ENCODE measurements at regions not wholly inside any gene's neighbourhood (a gene's known extent, or its start where the extent isn't known, plus 50 kb on each side); places are given as distances from the start of the nearest gene placed in this dataset.

DNA sequence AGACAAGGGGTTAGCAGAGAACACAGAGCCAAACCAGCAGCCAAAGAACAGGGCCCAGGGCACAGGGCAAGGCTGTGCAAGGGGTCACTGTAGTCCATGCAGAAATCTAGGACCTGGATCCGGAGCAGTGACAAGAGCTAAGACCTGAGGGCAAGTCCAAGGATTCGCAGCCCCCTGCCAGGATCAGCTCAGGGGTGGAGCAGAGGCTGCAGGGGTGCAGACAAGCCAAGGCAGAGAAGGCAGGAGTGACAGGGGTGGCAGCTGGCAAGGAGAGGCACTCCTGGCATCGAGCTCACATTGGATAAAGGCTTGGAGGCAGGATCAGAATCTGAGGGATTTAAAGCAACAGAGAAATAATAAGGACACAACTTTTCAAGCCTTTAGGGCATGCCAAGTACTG, 80.7 kb upstream of the NANOS1 start:
- no peak for DNase-seq (ENCODE audit: low read depth)
- TF ChIP-seq, protein P1, sequence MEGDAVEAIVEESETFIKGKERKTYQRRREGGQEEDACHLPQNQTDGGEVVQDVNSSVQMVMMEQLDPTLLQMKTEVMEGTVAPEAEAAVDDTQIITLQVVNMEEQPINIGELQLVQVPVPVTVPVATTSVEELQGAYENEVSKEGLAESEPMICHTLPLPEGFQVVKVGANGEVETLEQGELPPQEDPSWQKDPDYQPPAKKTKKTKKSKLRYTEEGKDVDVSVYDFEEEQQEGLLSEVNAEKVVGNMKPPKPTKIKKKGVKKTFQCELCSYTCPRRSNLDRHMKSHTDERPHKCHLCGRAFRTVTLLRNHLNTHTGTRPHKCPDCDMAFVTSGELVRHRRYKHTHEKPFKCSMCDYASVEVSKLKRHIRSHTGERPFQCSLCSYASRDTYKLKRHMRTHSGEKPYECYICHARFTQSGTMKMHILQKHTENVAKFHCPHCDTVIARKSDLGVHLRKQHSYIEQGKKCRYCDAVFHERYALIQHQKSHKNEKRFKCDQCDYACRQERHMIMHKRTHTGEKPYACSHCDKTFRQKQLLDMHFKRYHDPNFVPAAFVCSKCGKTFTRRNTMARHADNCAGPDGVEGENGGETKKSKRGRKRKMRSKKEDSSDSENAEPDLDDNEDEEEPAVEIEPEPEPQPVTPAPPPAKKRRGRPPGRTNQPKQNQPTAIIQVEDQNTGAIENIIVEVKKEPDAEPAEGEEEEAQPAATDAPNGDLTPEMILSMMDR (IDR thresholded peaks at IDR 0.05; ENCODE audit: low read depth, low read length, missing control alignments) = no peak
- in situ Hi-C loops (cut with HindIII; ENCODE audit: low sequenced_read_pairs) = no loop called here
- H3K4me3 ChIP-seq (ENCODE audit: low read depth, low read length) = no peak overlapping the region

DNA sequence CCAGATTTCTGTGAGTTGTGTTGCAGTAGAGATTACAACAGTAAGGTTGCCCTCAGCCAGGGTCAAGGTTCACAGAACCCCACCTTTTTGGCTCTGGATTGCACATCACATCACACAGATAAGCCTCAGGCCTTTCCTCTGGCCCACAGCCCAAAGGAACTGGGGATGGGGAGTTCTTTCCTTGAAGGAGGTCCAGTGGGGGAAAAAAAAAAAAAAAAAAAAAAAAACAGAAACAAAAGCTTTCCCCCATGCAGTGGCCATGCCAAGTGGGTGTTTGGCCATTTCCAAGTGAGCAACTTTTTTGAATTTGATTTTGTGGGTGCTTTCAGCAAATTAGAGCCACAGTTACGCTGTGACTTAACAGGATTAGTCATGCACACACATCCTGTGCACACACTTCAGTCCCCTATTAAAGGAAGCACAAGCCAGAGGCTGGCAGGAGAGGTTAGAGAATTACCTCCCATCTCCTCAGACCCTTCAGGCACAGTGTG, 79.3 kb upstream of the NANOS1 start:
- no peak overlapping the region for H3K4me3 ChIP-seq (ENCODE audit: low read depth, low read length)
- in situ Hi-C loops (cut with HindIII; ENCODE audit: low sequenced_read_pairs) = no loop called here
- no peak for DNase-seq (ENCODE audit: low read depth)
- TF ChIP-seq, protein P1 (IDR thresholded peaks at IDR 0.05; ENCODE audit: low read depth, low read length, missing control alignments) = no peak

DNA sequence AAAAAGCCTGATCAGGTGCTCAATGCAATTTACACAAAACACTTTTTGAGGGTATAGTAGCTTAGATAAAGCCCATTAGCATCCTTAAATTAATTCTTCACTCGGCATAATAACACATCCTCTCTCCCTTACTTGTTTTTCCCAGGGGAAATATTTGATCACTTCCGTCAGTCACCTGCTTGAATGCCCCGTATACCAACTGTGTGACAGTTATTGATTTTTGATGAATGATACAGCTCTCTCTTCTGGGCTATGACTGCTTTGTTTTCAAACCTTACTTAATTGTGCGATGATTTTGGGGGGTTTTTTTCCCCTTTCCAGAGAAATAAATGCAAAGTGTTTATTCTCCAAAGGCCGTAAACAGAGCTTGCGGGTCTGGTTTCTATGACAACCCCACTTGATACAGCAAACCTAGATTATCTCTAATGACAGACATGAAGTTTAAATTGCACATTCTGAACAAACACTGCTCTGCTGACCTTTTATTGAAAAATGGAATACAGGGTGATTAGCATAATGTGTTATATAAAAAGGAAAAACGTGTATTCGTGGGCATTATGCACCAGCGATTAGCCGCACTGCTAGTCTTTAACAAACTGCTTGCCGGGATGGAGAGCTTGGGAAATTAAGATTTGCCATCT, 78.4 kb upstream of the NANOS1 start:
- no peak for DNase-seq (ENCODE audit: low read depth)
- in situ Hi-C loops (cut with HindIII; ENCODE audit: low sequenced_read_pairs) = no loop called here
- TF ChIP-seq, protein P1 (IDR thresholded peaks at IDR 0.05; ENCODE audit: low read depth, low read length, missing control alignments) = no peak

DNA sequence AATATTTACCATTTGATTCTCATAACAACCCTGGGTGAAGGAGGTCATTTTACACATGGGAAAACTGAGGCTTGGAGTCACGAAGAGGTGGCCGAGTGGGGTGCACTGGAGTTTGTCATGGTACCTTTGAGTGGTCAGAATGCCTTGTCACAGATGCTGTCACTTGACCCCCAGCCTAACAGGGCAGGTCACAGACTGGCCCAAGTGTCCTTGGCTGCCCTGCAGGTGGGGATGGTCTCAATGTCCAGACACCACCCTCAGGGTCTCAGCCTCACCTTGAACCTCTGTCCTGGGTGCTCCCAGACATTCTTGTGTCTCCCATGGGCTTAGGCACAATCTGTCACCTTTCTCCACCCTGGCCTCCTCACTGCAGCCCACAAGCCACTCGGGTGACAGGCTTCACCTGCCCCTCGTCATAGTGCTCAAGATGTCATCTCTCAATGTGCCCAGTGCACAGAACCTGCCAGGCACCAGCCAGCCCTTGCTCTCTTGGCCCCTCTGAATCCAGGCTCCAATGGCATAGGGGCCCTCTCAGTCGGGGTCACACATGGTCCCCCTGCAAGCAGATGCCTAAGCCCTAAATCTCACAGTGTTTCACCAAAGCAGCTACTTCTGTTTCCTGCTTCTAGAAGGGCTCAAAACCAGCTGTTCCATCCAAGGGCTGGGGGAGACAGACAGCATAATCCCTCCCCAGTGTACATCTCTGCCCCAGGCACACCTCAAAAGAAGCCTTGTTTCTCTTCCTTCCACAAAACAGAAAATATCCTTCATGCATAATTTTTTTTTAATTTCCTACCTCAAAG, 76.8 kb upstream of the NANOS1 start:
- no peak overlapping the region for H3K4me3 ChIP-seq (ENCODE audit: low read depth, low read length)
- in situ Hi-C loops (cut with HindIII; ENCODE audit: low sequenced_read_pairs) = no loop called here
- TF ChIP-seq, protein P1 (IDR thresholded peaks at IDR 0.05; ENCODE audit: low read depth, low read length, missing control alignments) = no peak
- no peak for DNase-seq (ENCODE audit: low read depth)

More for the DNA sequence above, 78.4 kb upstream of the NANOS1 start:
- H3K4me3 ChIP-seq (ENCODE audit: low read depth, low read length) = no peak overlapping the region

DNA sequence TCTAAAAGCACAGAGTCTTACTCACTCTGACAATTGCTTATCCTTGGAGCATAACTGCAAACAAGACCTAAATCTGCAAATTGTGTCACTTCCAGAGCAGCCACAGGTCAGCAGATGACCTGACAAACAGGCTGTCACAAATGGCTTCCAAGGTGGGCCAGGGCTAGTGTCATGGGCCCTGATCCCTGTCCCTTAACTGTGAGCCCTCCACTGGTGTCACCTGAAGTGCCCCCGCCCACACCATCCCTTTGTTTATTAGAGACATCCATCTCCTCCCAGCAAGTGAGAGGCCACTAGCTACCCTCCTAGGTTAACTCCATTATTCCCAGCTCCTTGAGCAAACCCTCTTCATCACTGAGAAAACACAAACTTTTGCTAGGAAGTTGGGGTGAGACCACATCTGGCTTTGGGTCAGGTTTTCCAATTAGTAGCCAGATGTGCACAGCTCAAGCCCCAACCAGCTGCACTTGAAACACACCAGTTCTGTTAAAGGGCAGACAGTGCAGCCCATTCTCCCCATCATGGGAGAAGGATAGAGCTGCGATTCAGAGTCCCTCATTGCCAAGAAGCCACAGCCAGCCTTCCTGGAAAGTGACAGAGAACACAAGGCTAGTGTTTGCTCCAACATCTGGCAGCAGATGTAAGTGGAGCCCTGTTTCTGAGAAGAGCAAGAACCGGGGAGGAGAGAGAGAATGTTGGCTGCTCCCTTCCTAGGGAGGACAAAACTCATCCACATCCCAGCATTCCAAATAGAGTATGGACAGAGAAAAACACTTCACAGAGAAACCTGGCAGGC, 75.7 kb upstream of the NANOS1 start:
- TF ChIP-seq, protein P1 (IDR thresholded peaks at IDR 0.05; ENCODE audit: low read depth, low read length, missing control alignments) = no peak
- in situ Hi-C loops (cut with HindIII; ENCODE audit: low sequenced_read_pairs) = no loop called here
- DNase-seq (ENCODE audit: low read depth) = no peak
- H3K4me3 ChIP-seq (ENCODE audit: low read depth, low read length) = no peak overlapping the region

DNA sequence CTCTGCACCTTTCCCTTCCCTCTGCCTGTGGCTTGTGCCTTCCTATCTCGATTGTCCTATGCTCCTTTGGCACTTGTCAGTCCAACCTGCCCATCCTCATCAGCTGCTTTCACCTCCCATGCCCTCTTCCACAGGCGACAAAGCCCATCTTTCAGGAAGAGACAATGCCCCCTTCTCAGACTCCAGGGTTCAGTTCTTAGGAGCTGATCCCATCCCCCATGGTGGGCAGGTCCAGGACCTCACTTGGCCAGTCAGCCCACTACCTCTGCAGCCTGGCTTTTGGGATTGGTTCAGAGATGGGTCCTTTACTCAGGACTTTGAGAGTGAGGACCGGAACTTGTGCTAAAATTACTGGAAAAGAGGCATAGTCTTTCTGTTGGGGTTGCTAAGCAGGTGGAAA, 74.0 kb upstream of the NANOS1 start:
- H3K4me3 ChIP-seq (ENCODE audit: low read depth, low read length) = no peak overlapping the region
- in situ Hi-C loops (cut with HindIII; ENCODE audit: low sequenced_read_pairs) = no loop called here
- no peak for DNase-seq (ENCODE audit: low read depth)
- TF ChIP-seq, protein P1 (IDR thresholded peaks at IDR 0.05; ENCODE audit: low read depth, low read length, missing control alignments) = no peak

Data from astrocyte of the cerebellum (primary cell).